OCI-LY3 (cell line): ENCODE measurements at regions not wholly inside any gene's neighbourhood (a gene's known extent, or its start where the extent isn't known, plus 50 kb on each side); places are given as distances from the start of the nearest gene placed in this dataset.

ENCODE experiments used
- H2AFZ ChIP-seq: fragments of 200-600, 300-600 bp; shearing (Covaris generic); 2 replicates; pipeline ENCODE4 v1.6.0; 2014; ENCODE audit warnings: antibody characterized with exemption, low read depth, low read length
- H3K27ac ChIP-seq: fragments of 200-600, 300-600 bp; sonication (generic); 2 replicates; pipeline ENCODE4 v1.5.1; 2014; ENCODE audit warnings: mild to moderate bottlenecking, low read length, moderate library complexity, mixed read lengths
- H3K27me3 ChIP-seq: fragments of 200-600, 300-600 bp; sonication (generic); 2 replicates; pipeline ENCODE4 v1.6.1; 2014; ENCODE audit warnings: low read depth, low read length, mixed read lengths
- H3K36me3 ChIP-seq: fragments of 200-600, 300-600 bp; sonication (generic); replicated peaks from 2 replicates; pipeline ENCODE3; 2014; ENCODE audit warnings: low read depth, low read length, mixed read lengths
- H3K4me1 ChIP-seq: fragments of 300-600, 200-600 bp; sonication (generic); 2 replicates; pipeline ENCODE4 v1.6.1; 2014; ENCODE audit warnings: low read length, mixed read lengths
- H3K4me2 ChIP-seq: fragments of 200-600, 300-600 bp; sonication (generic); 2 replicates; pipeline ENCODE4 v1.6.1; 2014; ENCODE audit warnings: low read length, mixed read lengths
- H3K4me3 ChIP-seq: fragments of 300-600, 200-600 bp; sonication (generic); 2 replicates; pipeline ENCODE4 v1.5.1; 2014; ENCODE audit warnings: antibody characterized with exemption, mild to moderate bottlenecking, low read length, moderate library complexity
- H3K79me2 ChIP-seq: fragments of 300-600, 200-600 bp; shearing (Covaris generic); 2 replicates; pipeline ENCODE4 v1.6.1; 2014; ENCODE audit warnings: mild to moderate bottlenecking, low read length, mixed read lengths
- H3K9ac ChIP-seq: fragments of 300-600, 200-600 bp; shearing (Covaris generic); 2 replicates; pipeline ENCODE4 v1.6.0; 2014; ENCODE audit warnings: mild to moderate bottlenecking, low read length, moderate library complexity
- H3K9me3 ChIP-seq: fragments of 200-600, 300-600 bp; shearing (Covaris generic); 2 replicates; pipeline ENCODE4 v1.6.1; 2014; ENCODE audit warnings: low read length, mixed read lengths; ENCODE audit not compliant: insufficient read depth
- H4K20me1 ChIP-seq: fragments of 200-600, 300-600 bp; sonication (generic); 2 replicates; pipeline ENCODE4 v1.6.1; 2016; ENCODE audit warnings: low read length, mixed read lengths; ENCODE audit not compliant: insufficient read depth
- CTCF ChIP-seq: fragments of 200-600, 300-600 bp; sonication (generic); IDR thresholded peaks from 2 replicates; pipeline ENCODE4 v1.5.1; 2014; ENCODE audit warnings: antibody characterized with exemption, low read length, low read depth
- EZH2phosphoT487 ChIP-seq: fragments of 200-600 bp; shearing (Covaris generic); IDR thresholded peaks from 2 replicates; pipeline ENCODE4 v1.6.1; 2018; ENCODE audit warnings: antibody characterized with exemption, mixed run types, low read depth

DNA sequence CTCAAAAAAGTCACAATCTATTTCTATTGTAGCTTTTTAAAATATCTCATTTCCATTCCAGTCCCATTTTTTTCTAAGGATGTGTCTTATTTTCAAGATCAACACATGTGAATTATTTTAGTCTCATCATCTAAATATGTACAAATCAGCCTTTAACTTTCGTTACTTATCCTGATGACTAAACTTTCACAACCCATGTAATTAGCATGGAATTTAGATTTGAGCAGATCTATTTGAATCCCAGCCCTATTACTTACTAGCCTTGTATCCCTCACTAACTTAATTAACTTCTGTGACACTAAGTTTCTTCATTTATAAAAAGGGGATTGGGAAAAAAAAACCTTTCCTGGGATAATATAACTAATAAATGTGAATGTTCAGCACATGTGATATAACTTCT lies 81.1 kb downstream of the UFM1 start:
- Histone ChIP-seq H4K20me1 (no peaks in the 10 kb centered on the region), H3K4me2 (no peak overlapping the region), H3K79me2 (no peaks in the 10 kb centered on the region), H3K4me3 (no peak overlapping the region), H3K4me1 (no peaks in the 10 kb centered on the region), H3K36me3 (no peaks in the 10 kb centered on the region), H3K9me3 (no peaks in the 10 kb centered on the region), H3K27me3 (no peaks in the 10 kb centered on the region), H2AFZ (no peak overlapping the region), H3K9ac (no peak overlapping the region), H3K27ac (no peak overlapping the region)
- no peak for TF ChIP-seq CTCF
- no peak for TF ChIP-seq EZH2phosphoT487

GRCh38 chr13:38440666-38441065 lies 91.0 kb downstream of the UFM1 start:
- no peak overlapping the region for H2AFZ ChIP-seq
- H3K4me2 ChIP-seq, result no peak overlapping the region
- no peaks in the 10 kb centered on the region for H3K27me3 ChIP-seq
- no peak overlapping the region for H3K9ac ChIP-seq
- no peak overlapping the region for H3K4me3 ChIP-seq
- no peaks in the 10 kb centered on the region for H3K79me2 ChIP-seq
- H3K27ac ChIP-seq, result no peak overlapping the region
- H3K9me3 ChIP-seq, result no peaks in the 10 kb centered on the region
- TF ChIP-seq EZH2phosphoT487 (no peak), CTCF (no peak)
- H3K36me3 ChIP-seq, result no peaks in the 10 kb centered on the region
- no peaks in the 10 kb centered on the region for H3K4me1 ChIP-seq
- H4K20me1 ChIP-seq, result no peaks in the 10 kb centered on the region

DNA sequence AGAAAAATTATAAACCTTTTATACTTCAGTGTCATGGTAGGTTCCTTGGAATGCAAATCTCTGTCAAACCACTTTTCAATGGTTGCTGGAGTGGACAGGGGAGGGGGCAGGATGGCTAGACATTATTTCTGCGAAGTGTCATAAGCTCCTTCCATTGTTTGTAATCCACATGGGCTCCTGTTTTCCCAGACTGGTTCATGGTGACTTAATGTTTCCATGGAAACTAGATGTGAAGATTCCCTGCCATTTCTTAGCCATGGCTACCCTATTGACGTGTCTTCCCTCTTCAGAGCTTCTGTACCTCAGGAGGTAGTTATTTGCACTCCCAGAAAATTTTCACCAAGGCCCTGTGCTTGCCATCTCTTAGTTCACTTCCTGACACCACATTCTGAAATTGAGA lies 95.3 kb downstream of the UFM1 start:
- H3K79me2 ChIP-seq, result no peaks in the 10 kb centered on the region
- H3K4me3 ChIP-seq, result no peak overlapping the region
- H4K20me1 ChIP-seq, result no peaks in the 10 kb centered on the region
- H3K9me3 ChIP-seq, result no peaks in the 10 kb centered on the region
- no peak overlapping the region for H3K4me2 ChIP-seq
- TF ChIP-seq EZH2phosphoT487, result no peak
- TF ChIP-seq CTCF, result no peak
- H3K27ac ChIP-seq, result no peak overlapping the region
- H3K27me3 ChIP-seq, result no peaks in the 10 kb centered on the region
- no peak overlapping the region for H3K9ac ChIP-seq
- H3K4me1 ChIP-seq, result no peaks in the 10 kb centered on the region
- H3K36me3 ChIP-seq, result no peaks in the 10 kb centered on the region
- no peak overlapping the region for H2AFZ ChIP-seq

DNA sequence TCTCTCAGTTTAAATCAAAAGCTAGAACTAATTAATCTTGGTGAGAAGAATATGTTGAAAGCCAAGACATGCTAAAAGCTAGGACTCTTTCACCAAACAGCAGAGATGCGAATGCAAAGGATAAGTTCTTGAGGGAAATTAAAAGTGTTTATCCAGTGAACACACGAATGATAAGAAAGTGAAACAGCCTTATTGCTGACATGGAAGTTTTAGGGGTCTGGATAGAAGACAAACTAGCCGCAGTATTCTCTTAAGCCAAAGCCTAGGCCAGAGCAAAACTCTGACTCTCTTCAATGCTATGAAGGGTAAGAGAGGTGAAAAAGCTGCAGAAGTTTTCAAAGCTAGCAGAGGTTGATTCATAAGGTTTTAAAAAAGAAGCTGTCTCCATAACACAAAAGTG lies 103.0 kb downstream of the UFM1 start:
- TF ChIP-seq CTCF, result no peak
- no peak for TF ChIP-seq EZH2phosphoT487
- Histone ChIP-seq H3K79me2 (no peaks in the 10 kb centered on the region), H3K27me3 (no peaks in the 10 kb centered on the region), H3K9ac (no peak overlapping the region), H3K27ac (no peak overlapping the region), H3K4me1 (no peaks in the 10 kb centered on the region), H3K4me2 (no peak overlapping the region), H4K20me1 (no peaks in the 10 kb centered on the region), H3K36me3 (no peaks in the 10 kb centered on the region), H3K9me3 (no peaks in the 10 kb centered on the region), H2AFZ (no peak overlapping the region), H3K4me3 (no peak overlapping the region)
